Uterus (tissue), 2 donors: ENCODE measurements at regions not wholly inside any gene's neighbourhood (a gene's known extent, or its start where the extent isn't known, plus 50 kb on each side); places are given as distances from the start of the nearest gene placed in this dataset.

Experiments
- CTCF ChIP-seq, 4 experiments: fragments of 200-600 bp in 2 of 4; fragments of 450-650 bp in 2 of 4; sonication (generic) in 2 of 4; IDR thresholded peaks; one replicate each; pipeline ENCODE4 v1.5.1; 2016 to 2019; ENCODE audit warnings: antibody characterized with exemption in 4 of 4, mild to moderate bottlenecking in 2 of 4, moderate library complexity in 1 of 4
- POLR2A ChIP-seq, 2 donors: fragments of 450-650 bp; IDR thresholded peaks; one replicate each; pipeline ENCODE4 v1.6.1; 2016; ENCODE audit warnings: antibody characterized with exemption in 2 of 2, mild to moderate bottlenecking in 1 of 2, moderate library complexity in 1 of 2

- TF ChIP-seq CTCF (IDR thresholded peaks at IDR 0.05) (no peak), POLR2A (IDR thresholded peaks at IDR 0.05) (no peak)
Measured at GRCh38 chr13:24574847-24575246, 62.3 kb upstream of the PARP4 start.
